RCC 7860 (cell line): ENCODE measurements at regions not wholly inside any gene's neighbourhood (a gene's known extent, or its start where the extent isn't known, plus 50 kb on each side); places are given as distances from the start of the nearest gene placed in this dataset.

ENCODE experiments used
- DNase-seq: peaks from one replicate; pipeline ENCODE4 v3.0.0-alpha.2; 2015; ENCODE audit warnings: low spot score
- FAIRE-seq: peaks from 2 replicates; lab custom pipeline; 2012; peaks lifted over from hg19 to GRCh38; lab: Jason Lieb, UNC

DNA sequence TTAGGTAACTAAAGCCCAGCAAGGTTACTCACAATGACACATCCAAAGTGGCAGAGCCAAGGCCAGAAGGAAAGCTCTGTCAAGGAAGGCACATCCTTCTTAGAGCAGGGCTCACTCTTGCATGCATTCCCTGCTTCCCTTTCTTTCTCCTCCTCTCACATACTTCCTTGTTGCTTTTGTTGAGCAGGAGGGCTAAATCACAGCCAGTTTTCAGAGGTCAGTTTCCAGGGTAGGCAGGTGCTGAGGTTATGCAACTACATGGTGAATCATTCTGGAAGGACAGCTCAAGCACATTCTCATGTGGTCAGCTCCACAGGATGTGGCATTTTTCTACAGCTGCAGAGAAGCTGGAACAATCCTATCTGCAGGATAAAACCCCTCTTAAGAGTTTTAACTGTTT lies 275.6 kb downstream of the ZNF621 start:
- DNase-seq = peak; percentile 96
- peak; percentile 97 for FAIRE-seq

DNA sequence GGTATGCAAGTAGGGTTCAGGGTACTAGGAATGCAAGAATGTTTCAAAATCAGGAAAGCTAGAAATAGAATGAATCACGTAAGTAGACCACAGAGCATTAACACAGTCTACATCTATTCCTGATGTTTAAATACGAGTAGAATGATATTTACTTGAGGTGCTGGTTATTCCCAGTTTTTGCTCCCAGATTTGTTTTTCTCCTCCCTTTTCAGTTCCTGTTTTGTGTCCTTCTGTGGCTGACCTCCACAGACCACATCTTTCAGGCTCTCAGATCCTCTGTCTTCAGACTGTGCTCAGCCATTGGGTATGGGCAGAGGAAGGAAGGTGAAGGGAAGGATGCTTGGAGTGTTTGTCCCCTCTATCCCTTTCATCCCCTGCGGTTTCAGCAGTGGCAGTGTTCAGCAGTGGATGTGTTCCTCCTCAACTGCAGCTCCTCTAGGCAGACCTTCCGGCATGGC lies 276.6 kb downstream of the ZNF621 start:
- peak; percentile 46 for FAIRE-seq
- no peak for DNase-seq

DNA sequence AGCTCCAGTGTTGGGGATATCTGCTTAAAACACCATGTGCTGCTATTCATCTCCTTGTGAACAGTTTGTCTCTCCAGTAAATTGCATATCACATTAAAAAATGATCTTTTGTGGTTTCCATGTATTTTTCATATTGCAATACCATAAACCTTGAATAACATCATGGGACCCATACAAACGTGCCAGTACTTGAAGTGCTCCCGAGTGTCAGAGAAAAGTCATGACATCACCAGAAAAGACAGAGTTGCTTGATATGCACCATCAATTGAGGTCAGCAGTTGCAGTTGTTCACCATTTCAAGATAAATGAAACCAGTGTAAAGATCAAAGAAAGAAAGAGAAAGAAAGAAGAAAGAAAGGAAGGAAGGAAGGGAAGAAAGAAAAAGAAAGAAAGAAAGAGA lies 278.6 kb downstream of the ZNF621 start:
- FAIRE-seq (no peak), DNase-seq (no peak)

DNA sequence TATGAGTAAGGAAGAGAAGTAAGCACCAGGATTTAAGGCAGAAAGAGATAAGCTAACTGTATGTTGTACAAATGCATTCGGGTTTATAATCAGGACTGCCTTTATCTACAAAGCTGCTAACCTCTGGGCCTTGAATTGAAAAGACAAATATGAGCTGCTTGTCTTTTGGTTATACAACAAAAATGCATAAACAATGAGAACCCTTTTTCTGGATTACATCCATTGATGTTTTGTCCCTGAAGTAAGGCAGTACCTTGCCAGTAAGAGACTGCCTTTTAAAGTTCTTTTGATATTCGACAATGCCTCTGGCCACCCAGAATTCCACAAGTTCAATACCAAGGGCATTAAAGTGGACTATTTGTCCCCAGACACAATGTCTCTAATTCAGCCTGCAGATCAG lies 280.7 kb downstream of the ZNF621 start:
- FAIRE-seq (no peak), DNase-seq (no peak)

DNA sequence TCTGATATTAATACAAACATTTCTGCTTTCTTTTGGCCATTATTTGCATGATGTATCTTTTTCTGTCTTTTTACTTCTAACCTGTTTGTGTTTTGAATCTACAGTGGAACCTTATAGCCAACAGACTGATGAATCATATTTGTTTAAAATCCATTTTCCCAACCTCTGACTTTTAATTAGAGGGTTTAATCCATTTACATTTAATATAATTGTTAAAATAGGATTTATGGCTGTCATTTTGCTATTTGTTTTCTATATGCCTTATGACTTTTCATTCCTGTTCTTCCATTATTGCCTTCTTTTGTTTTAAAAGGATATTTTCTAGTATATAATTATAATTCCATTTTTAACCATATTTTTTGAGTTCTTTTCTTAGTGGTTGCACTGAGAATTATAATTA lies 286.1 kb downstream of the ZNF621 start:
- no peak for DNase-seq
- FAIRE-seq = no peak

DNA sequence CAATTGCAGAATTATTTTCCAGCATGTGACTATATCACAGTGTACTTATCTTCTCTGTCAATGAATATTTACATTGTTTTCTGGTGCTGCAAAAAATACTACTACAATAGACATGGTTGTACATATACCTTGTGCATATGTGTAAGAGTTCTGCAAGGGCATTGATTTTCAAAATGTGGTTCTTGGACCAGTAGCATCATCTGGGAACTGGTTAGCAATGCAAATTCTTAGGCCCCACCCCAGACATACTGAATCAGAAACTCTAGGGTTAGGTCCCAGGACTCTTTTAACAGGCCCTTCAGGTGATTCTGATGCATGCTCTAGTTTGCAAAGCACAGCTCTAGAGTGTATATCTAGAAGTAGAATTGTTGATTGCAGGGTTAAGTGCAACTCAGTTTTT lies 292.3 kb downstream of the ZNF621 start:
- DNase-seq (no peak), FAIRE-seq (no peak)

DNA sequence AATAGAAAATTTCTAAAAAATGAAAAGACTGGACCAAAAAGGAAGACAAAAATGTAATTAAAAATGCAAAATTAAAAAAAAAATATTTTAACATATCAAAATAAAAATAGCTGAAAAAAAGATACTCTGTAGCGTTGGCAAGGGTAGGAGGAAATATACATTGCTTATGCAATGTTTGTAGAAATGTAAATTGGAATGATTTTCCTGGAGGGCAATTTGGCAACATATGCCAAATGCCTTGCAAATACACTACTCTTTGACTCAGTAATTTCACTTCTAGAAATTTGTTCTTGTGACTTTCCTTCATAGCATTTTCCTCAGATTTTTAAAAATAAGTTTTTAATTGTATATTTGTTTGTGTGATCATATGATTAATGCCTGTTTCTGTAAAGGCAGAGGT lies 296.6 kb downstream of the ZNF621 start:
- FAIRE-seq (no peak), DNase-seq (no peak)

DNA sequence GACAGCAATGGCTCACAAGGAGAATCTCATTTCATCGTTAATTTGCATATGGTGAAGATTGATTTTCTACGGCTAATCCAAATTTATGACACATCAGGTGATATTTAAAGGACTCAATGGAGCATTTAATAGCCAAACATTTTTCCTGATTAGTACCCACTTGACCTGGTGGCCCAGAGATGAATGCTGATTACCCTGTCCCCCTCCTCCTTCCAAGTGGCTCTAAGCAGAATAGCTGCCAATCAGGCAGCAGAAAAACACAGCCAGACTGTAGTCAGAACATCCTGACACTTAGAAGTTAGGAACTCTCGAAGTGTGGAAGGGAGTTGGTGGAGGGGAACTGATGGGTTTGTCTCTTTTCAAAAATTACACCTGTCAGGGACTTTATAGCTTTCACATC lies 302.5 kb downstream of the ZNF621 start:
- no peak for FAIRE-seq
- DNase-seq = no peak

DNA sequence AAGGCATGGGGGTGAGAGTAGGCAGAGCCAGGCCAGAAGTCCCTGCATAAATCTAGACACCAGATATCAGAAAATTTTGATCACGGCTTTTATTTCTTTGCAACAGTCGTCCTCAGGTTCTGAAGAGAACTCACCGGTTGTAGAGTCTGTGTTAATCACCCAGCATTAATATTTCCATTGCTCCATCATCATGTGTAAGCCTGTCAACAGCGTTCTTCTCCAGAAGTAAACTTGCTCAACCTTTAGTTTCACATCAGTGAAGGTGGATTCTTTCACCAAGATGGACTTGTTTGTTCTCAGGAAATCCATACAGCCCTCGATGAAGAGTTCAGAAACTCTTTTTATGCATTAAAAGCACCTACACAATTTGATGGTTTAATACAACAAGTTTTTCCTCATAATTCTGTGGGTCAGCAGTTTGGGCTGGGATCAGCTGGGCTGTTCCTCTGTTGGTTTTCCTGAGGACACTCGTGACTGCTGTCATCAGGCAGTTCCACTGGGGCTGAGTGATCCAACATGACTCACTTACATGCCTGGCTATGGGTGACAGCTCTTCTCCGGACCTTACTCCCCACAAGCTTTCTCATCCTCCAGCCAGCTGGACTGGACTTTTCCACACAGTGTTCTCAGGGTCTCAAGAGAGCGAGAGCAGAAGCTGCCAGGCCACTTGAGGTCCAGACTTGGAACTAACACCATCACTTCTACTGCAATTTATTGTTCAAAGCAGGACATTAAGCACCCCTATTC lies 303.4 kb downstream of the ZNF621 start:
- FAIRE-seq = peak; percentile 89

DNA sequence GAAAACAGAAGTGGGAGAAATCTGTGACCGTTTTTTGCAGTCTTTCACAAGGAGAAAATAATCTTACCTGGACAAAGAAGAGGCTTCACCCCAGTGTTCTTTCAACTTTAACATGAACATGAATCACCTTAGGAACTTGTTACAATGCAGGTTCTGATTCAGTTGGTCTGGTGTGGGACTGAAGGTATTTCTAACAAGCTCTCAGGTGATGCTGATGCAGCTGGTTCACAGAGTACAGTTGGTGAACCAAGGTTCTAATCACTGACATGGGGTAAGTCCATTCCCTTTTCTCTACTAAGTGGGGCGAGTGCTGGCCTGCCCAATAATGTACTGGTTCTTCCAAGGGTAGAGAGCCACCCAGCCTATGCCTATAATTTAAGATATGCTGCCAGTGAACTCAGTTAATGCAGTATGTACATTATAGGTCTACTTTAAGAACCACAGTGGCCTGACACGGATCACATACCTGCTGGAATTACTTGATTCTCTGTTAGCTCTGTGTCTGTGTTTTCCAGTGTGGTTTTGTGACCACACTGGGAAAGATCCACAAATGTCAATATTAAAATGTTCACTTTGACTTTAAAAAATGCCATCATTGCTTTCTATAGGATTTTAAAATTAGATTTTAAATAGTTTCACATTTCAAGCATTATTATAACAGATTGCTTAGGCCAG lies 304.1 kb downstream of the ZNF621 start:
- DNase-seq (peak; percentile 39), FAIRE-seq (peak; percentile 82)

More for the DNA sequence above, 303.4 kb downstream of the ZNF621 start:
- DNase-seq = peak; percentile 71

DNA sequence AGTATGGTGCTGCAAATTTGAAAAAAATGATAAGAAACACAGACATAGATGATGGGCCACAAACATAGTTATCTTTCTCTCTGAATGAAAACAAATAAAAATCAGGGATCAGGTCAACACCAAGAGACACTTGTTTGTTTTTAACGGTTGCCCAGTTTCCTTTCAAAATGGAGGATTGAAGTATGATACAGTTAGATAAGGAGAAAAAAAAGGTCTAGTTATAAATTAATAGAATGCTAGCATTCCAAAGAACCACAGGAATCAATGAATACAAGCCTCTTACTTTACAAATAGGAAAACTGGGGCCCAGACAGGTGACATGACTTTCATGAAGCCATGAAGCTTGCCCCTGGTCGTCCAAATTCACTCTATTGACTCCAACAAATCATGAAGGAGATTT lies 305.1 kb downstream of the ZNF621 start:
- DNase-seq (peak; percentile 71), FAIRE-seq (peak; percentile 84)

DNA sequence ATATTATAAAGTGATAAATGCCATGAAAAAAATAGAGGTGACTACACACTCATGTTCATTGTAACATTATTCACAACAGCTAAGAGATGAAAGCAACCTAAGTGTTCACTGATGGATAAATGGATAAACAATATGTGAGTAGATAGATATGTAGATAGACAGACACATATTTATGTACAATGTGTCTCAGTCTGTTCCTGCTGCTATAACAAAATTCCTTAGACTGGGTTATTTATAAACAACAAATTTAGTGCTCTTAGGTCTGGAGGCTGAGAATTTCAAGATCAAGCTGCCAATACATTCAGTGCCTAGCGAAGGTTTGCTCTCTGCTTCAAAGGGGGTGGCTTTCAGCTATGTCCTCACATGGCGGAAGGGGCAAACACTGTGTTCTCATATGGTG lies 312.5 kb downstream of the ZNF621 start:
- DNase-seq (no peak), FAIRE-seq (no peak)

DNA sequence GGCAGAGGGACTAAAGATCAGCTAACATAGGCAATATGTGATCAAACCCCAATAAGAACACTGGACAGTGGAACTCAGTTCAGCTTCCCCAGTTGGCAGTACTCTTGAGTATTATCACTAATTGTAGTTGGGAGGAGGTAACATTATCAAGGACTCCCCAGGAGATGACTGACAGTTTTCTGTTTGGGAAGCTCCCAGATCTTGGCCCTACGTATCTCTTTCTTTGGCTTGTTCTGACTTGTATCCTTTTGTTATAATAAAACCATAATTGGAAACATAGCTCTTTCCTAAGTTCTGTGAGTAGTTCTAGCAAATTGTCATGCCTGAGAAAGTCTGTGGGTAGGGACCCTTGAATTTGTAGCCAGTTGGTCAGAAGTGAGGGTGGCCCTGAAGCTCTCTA lies 316.4 kb downstream of the ZNF621 start:
- no peak for DNase-seq
- no peak for FAIRE-seq

DNA sequence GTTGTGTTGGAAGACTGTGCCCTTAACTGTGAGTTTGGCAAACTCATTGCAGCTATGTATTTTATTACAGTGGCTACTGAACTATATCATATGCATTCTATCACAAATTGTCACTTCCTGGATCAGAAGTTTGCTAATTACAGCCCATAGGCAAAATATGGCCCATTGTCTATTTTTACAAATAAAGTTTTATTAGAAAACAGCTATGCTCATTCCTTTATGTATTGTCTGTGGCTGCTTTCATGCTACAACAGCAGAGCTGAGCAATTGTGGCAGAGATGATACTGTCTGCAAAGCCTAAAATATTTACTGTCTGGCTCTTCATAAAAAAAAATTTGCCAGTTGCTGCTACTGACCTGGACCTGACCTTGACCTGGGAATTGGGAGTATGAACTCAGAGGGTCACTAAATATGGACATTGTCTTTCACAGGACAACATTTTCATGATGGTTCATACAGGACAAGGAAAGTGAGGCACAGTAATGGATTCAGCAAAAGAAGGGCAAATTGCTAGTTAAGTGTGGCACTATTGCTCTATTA lies 316.9 kb downstream of the ZNF621 start:
- FAIRE-seq (no peak), DNase-seq (no peak)

DNA sequence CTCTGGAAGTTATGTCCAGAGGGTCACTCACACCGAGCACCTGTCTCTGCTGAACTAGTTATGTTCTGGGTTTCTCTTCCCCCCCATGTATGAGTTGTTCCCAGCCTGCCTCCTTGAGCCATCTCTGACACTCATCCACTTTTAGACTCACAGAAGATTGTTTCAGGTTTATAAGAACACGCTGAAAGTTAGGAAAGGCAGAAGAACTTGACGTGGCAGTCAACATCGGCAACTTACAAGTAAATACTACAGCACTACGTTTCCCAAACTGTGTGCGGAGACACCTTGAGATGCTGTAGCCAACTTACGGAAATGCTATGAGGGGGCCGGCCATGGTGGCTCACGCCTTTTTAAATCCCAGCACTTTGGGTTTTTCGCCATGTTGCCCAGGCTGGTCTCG lies 318.0 kb downstream of the ZNF621 start:
- no peak for DNase-seq
- no peak for FAIRE-seq

DNA sequence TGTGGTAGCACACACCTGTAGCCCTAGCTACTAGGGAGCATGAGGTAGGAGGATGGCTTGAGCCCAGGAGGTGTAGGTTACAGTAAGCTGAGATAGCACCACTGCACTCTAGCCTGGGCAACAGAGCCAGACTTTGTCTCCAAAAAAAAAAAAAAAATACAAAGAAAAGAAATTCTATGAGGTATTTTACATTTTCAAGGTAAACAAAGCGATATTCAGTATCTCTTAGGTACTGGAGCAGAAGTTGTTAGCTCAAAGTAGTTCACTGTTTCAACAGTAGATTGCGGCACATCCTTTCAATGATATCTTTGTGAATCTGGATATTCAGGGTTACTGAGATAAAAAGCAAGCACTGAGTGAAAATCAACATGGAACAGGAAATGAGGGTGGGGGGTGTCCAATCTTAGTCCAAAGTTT lies 318.5 kb downstream of the ZNF621 start:
- FAIRE-seq (no peak), DNase-seq (no peak)

DNA sequence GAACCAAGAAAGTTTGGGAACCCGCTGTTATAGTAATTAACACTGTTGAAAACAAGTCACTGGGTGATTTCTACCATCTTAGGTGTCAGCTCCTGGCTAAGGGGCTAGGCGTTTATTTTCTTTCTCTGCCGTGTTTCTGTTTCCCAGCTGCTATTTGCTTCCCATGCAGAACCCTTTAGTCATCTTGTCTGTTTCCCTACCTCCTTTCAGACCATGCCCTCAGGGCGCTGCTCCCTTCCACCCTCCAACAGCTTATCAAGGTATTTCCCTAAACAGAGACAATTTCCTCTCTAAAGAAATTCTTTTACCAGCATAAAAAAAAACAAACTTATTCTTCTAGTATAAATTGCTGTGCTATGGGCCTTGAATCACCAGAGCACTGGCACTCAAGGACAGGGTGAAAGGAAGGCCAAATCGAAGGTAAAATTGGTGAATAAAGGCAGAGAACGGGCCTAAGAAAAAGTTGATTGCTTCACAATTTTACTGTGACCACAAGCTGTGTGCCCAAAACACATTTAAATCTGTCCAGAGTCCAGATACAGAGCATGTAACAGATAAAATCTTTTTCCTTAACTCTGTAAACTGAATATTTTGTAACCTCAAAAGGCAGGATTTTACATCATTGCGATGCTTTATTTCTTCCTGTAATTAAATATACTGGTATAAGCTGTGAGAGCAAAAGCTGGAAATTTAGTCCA lies 319.2 kb downstream of the ZNF621 start:
- DNase-seq (no peak), FAIRE-seq (no peak)

DNA sequence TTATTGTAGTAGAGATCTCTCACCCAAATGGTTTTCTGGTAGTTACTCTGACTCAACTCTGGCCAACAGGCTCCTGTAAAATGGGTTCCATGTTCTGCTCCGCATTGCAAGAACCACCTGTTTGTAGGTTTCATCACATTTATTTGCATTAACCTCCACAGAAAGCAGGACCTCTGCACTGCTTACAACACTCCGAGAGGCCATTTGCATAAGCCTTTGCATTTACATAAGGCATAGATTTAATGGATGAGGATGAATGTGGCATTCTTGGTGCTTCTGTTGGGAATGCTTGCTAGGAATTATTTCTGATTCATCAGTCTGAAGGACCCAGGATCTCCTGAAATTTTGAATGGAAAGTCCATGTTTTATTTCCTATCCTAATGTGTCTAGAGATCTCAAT lies 320.1 kb downstream of the ZNF621 start:
- DNase-seq (no peak), FAIRE-seq (no peak)

DNA sequence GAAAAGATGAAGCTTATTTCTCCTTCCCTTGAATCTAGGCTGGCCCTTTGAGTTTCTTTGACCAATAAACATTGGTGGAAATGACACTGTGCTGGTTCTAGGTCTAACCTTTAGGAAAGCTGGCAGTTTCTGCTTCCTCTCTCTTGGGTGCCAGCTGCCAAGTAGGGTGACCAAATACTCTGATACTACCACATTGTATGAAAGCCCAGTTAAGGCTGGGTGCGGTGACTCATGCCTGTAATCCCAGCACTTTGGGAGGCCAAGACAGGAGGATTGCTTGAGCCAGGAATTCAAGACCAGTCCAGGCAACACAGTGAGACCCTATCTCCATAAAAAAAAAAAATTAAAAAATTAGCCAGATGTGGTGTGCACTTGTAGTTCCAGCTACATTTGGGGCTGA lies 320.7 kb downstream of the ZNF621 start:
- no peak for DNase-seq
- no peak for FAIRE-seq

DNA sequence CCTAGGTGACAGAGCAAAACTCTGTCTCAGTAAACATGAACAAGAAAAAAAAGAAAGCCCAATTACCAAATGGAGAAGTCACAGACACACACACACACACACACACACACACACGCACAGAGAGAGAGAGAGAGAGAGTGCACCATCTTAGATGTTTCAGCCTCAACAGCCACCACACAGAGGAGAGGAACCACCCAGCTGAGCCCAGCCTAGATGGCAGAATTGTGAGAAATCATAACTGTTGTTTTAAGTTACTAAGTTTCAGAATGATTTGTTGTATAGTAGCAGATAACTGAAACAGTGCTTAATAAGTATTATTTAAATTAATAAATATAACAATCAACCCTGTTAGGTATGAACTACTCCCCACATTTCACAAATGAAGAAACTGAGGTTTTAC lies 321.2 kb downstream of the ZNF621 start:
- FAIRE-seq = no peak
- DNase-seq = no peak

DNA sequence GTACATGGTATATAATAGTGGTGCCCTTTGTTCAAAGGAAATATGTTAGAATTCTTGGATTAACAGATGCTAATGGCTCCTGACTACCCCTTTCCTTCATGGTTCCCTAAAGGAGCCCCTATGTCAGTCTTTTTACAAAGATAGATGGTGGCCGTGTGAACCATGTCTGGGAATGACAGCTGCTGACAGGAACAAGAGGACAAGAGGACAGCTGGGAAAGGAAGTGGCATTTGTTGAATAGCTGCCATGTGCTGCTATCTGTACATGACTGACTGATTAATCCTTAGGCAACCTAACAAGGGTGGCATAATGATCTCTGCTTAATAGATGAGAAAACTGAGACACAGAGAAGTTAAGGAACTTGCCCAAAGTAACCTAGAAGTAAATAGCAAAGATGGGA lies 321.7 kb downstream of the ZNF621 start:
- no peak for DNase-seq
- FAIRE-seq = no peak

DNA sequence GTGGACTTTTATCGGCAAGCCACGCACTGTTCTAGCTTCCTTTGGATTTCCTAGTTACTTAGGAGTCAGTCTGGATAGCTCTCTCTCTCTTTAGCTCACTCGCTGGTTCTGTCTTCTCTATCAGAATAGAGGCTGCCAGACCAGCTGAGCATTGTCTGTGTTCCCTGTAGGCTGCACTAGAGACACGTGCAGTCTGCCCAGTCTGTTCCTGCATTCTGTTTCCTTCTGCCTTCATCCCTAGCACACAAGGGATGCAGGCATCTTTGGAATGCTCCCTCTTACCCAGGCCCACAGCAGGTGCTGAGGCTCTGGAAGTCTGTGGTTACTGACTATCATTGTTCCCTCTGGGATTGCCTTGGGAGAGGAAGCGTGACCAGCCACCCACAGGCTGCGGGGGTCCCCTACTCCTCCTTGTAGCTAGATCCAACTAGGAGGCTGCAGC lies 322.8 kb downstream of the ZNF621 start:
- DNase-seq (no peak), FAIRE-seq (no peak)
